HG02642 (cell line): ENCODE measurements at regions not wholly inside any gene's neighbourhood (a gene's known extent, or its start where the extent isn't known, plus 50 kb on each side); places are given as distances from the start of the nearest gene placed in this dataset.

Experiments
- ATAC-seq: cut with Tn5 transposase; IDR thresholded peaks from one replicate; pipeline ENCODE4 v1.9.1; 2021; ENCODE audit warnings: mild to moderate bottlenecking; ENCODE audit not compliant: unreplicated experiment, poor library complexity

DNA sequence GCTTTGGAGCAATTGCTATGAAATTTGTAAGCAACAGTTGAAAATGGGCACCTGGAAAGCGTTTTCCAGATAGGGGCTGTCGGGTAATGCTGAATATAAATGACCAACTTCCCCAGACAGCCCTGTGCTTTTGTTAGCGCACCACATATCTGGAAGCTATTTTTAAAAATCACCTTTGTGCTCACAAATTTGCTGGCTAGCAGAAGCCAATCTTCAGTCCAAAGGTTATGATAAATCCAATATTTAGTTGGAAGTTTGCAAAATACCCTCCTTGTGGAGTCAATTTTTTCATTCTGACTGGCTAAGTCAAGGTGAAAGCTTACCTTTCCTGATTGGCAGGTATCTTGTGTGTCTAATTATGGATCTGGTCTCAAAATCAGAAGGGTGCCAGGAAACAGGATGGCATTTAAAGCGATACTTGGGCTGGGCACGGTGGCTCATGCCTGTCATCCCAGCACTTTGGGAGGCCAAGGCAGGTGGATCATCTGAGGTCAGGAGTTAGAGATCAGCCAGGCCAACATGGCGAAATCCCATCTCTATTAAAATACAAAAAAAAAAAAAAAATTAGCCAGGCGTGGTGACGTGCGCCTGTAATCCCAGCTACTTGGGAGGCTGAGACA, 124.1 kb upstream of the AJAP1 start:
- ATAC-seq = no peak

GRCh38 chr1:4531842-4532241, 122.6 kb upstream of the AJAP1 start:
- ATAC-seq = no peak

DNA sequence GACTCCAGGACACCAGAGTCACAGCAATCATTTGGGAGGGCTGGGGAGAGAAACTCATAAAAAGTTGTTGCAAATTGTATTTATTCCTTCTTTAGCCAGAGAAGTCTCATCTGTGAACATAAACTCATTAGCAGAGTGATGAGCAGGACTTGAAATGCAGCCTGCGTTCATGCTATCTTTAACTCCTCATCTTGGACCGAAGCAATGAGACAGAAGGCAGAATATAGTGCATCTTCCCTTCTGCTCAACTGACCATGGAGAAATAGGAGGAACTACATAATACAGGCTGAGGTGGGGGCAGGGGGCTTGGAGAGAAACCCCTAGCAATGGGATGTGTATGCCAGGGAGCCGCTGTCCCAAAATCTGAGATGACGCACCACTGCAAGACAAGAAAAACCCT, 121.8 kb upstream of the AJAP1 start:
- no peak for ATAC-seq

- ATAC-seq = no peak
These were observed 107.5 kb upstream of the AJAP1 start for GRCh38 chr1:4546911-4547310.

DNA sequence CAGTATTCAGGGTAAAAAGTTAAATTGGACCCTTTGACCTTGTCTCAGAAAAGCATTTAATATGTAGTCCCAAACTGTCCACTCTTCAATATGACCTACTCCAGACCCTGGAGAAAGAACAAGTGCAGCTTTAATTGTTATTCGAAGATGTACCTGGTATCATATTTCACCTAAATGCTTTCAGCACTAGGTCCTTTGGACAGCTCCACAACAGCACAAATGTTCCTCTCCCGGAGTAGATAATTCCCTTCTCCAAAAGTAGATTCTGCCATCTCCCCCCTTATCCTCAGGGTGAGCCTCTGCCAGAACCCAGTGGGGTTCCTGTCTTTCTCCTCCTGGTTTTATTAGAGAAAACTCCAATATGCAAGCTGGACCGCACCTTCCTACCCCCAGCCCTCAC, 104.5 kb upstream of the AJAP1 start:
- ATAC-seq = no peak

GRCh38 chr1:4550941-4551340, 103.5 kb upstream of the AJAP1 start:
- no peak for ATAC-seq

- ATAC-seq = no peak
These were observed 102.7 kb upstream of the AJAP1 start for GRCh38 chr1:4551706-4552105.

DNA sequence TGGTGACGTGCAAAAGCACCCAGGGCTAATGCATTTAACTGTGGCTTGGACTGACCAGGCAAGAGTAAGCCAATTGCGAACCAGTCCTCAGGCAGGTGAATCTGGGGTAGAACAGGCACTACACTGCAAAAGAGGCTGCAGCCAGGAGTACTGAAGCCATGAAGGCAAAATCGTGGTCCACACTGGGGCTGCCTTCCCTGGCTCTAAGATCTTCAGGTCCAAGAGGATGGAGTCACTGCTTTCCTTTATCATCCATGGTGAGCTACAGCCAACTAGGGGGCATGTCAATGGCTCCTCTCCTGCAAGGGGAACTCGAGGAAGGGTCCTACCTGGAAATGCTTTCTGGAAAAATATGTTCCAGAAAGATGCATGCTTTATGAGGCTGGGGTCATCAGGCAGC, 100.6 kb upstream of the AJAP1 start:
- ATAC-seq = no peak

- ATAC-seq = no peak
These were observed 100.0 kb upstream of the AJAP1 start for GRCh38 chr1:4554271-4554865.

GRCh38 chr1:4557949-4558348, 96.5 kb upstream of the AJAP1 start:
- no peak for ATAC-seq

DNA sequence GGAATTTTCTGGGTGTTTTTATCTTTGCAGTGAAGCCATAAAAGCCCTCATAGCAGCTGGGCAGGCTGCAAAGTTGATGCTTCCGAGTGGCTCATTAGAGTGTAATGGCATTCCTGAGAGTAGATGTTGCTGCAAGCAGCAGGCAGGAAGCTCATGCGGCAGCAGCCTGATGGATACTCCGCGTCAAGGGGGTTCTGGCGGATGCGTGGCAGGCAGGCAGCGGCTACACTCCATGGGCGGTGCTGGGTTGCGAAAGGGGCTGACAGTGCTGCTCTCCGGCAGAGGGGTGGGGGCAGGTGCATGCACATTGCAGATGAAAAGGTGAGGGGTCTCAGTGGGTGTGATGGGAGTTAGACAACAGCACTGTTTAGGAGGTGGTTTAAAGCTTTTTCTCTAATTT, 93.2 kb upstream of the AJAP1 start:
- ATAC-seq = no peak

GRCh38 chr1:4562321-4562720, 92.1 kb upstream of the AJAP1 start:
- no peak for ATAC-seq

DNA sequence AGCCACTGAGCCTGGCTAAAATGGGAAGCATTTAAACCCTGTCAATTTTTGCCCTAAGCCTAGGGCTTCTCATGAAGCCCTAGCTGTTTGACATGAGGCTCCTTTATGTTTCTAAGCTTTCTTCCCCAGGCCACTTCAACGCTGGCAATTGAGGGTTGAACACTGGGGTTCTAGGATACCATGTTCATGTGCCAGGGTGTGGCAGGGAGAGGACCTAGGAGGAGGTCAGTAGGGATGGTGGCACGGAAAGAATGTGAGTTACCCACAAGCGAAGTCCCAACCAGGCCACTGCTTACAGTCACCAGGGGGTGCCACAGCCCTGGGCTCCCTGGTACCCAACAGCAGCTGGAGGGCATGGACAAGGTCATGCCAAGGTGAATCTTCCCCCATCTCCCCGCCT, 90.8 kb upstream of the AJAP1 start:
- ATAC-seq = no peak

DNA sequence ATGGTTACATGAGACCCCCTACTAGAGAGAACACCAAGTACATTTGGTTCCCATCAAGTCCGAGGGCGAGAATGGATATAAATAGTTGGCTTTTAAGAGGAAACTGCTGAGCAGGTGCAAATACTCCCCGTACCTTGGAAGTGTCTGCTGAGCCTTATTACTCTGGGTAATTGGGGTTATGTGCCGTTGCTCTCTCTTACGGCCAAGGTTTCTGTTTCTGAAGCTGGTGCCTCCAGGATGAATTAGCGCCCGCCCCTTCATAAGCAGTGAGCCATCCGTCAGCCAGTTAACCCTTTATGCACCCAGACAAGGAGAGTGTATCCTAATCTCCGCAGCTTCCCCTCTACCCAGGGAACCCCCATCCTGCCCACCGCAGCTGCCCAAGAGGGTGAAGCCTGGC, 90.4 kb upstream of the AJAP1 start:
- no peak for ATAC-seq

DNA sequence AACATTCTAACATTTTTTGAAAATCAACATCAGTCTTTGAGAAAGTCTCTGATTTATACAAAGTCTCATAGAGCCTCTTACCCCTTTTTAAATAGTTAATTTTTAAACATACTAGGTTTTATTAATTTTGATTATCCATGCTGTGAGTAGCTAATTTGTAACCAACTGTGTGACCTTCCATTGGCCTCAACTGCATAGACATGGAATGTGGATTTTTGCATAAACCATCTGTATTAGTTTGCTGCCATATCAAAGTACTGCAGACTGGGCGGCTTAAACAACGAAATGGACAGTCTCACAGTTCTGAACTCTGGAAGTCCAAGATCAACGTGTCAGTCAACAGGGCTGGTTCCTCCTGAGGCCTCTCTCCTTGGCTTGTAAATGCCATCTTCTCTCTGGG, 89.2 kb upstream of the AJAP1 start:
- no peak for ATAC-seq

GRCh38 chr1:4565801-4566449, 88.5 kb upstream of the AJAP1 start:
- ATAC-seq = no peak

DNA sequence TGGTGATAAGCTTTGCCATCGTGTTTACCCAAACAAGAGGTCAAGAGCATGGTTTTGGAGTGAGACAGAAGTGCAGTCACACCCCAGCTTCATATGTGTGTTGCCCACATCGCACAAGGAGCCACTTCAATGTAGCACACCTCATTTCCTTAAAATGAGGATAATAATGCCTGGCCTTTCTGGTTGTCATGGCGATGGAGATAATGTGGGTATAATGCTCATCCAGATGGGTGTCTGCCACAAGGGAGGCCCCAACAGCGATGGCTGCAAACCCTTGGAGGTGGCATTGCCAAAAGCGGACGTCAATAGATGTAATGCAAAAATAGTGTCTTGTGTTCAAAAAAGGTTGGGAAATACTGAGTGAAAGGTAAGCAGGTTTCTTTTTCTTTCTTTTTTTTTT, 83.1 kb upstream of the AJAP1 start:
- no peak for ATAC-seq

DNA sequence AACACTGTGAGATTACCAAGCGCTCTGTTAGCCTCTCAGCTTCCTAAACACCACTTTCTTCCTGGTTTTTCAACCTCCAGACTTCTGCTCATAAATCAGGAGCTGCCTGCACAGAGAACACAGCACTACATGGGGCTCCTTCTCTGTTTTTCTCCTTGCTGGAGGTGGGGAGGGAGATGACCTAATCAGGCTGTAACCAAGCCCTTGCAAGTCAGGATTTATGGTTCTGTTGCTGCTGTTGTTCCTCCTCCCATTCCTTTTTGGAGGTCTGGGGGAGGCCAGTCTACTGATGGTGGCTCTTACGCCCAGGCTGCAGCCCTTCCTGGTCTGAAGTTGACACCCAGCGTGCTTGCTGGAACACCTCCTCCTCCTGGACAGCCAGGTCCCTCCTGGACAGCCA, 80.9 kb upstream of the AJAP1 start:
- ATAC-seq = no peak

DNA sequence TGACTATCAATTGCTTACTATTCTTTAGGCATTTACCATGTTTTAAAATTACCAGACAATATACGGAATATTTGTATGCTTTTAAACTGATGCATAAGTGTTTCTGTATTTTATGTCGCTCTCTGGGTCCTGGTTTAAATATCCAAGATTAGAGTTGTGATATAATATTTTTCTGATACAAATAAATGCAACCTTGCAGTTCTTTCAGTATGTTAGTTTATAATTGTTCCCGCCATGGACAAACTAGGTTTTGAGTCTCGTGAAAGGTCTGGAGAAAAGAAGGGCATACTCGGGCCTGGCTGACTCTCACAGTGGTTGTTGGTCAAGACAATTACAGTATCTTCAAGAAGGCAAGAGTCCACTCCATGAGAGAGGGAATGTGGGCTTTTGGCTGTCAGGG, 72.6 kb upstream of the AJAP1 start:
- ATAC-seq = no peak

DNA sequence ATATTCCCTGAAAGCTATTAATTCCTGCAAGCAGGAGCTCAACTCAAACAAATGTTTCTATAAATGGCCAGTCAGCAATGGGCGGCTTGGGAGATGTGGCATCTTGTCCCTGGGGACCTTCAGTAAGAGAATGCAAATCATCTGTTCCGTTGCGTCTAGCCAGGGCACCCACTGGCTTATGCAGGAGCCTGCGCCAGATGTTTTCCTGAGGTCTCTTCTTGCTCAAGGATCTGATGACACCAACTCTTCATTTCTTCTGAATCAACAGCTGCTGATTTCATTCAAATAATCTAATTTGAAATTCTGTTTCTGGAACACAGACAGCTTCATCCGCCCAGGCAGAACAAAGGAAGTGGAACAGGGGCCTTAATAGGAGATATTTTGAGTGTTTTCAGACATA, 70.0 kb upstream of the AJAP1 start:
- no peak for ATAC-seq

DNA sequence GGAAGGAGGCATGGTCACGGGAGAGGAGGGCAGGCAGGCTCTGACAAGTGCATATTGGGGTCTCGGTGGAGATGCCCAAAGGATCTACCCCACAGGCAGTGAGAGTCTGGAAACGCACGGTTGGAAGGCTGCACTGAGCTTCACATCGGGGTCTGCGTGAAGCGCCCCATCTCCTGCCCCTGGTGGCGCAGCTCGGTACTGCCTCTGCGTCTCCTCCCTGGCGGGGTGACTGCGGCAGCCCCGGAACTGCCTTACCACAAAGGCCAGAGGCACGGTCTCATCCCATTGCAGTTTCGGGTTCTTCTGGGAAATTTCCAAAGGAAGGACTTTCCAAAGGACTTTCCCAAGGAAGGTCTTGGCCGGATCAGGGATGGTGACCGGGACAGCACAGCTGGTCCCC, 69.2 kb upstream of the AJAP1 start:
- no peak for ATAC-seq

DNA sequence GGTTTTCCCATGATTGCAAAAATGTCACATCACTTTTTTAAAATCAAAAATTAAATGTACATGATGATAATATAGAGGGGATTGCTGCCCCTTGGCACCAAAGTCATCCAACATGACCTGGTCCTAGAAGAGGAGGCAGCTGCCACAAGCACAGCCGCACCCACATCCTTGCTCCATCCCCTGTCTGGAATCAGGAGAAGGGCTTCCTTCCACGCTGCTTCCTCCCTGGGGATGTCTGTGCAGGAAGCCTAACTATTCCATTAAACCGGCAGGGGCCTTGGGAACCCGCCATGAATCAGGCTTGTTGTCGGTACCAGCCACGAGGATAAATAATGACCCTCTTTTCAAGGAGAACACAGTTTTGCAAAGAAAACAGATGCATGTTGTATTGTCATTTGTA, 68.7 kb upstream of the AJAP1 start:
- no peak for ATAC-seq
